Duodenal mucosa (tissue), 2 donors: ENCODE measurements at regions not wholly inside any gene's neighbourhood (a gene's known extent, or its start where the extent isn't known, plus 50 kb on each side); places are given as distances from the start of the nearest gene placed in this dataset.

Experiments
- H3K27ac ChIP-seq: one replicate; pipeline ENCODE4 v1.7.0; 2013; ENCODE audit warnings: low read depth, low read length
- H3K27me3 ChIP-seq, 2 donors: one replicate each; pipeline ENCODE4 v1.7.0; 2013; ENCODE audit warnings: low read length in 2 of 2, control low read depth in 1 of 2; ENCODE audit not compliant: insufficient read depth in 2 of 2, control insufficient read depth in 1 of 2
- H3K36me3 ChIP-seq, 2 donors: one replicate each; pipeline ENCODE4 v1.7.0; 2013; ENCODE audit warnings: low read length in 2 of 2, control low read depth in 1 of 2; ENCODE audit not compliant: insufficient read depth in 2 of 2, control insufficient read depth in 1 of 2
- H3K4me1 ChIP-seq, 2 donors: one replicate each; pipeline ENCODE4 v1.7.0; 2013; ENCODE audit warnings: low read length in 2 of 2, control low read depth in 1 of 2; ENCODE audit not compliant: insufficient read depth in 2 of 2, control insufficient read depth in 1 of 2
- H3K4me3 ChIP-seq, 2 donors: one replicate each; pipeline ENCODE4 v1.7.0; 2013; ENCODE audit warnings: low read length in 2 of 2, low read depth in 1 of 2
- H3K9ac ChIP-seq, 2 donors: one replicate each; pipeline ENCODE4 v1.7.0; 2013; ENCODE audit warnings: low read length in 2 of 2, low read depth in 1 of 2
- H3K9me3 ChIP-seq, 2 donors: one replicate each; pipeline ENCODE4 v1.7.0; 2013; ENCODE audit warnings: low read length in 2 of 2, control low read depth in 1 of 2; ENCODE audit not compliant: control insufficient read depth in 1 of 2

- peaks cover 0 to 4% of the 10 kb centered on the region in 2 donors for H3K4me1 ChIP-seq
- H3K27ac ChIP-seq: no peak overlapping the region
- H3K4me3 ChIP-seq: no peak overlapping the region
- H3K9ac ChIP-seq: no peak overlapping the region
- no peaks in the 10 kb centered on the region for H3K27me3 ChIP-seq
- H3K9me3 ChIP-seq: no peaks in the 10 kb centered on the region
- no peaks in the 10 kb centered on the region for H3K36me3 ChIP-seq
Observed at GRCh38 chr5:54837093-54837492, 148.3 kb downstream of the ESM1 start.

GRCh38 chr5:54835647-54836046, 149.7 kb downstream of the ESM1 start:
- no peak overlapping the region for H3K9ac ChIP-seq
- H3K4me3 ChIP-seq: no peak overlapping the region
- H3K9me3 ChIP-seq: no peaks in the 10 kb centered on the region
- H3K36me3 ChIP-seq: no peaks in the 10 kb centered on the region
- H3K27me3 ChIP-seq: no peaks in the 10 kb centered on the region
- no peak overlapping the region for H3K27ac ChIP-seq
- H3K4me1 ChIP-seq: peaks cover 0 to 4% of the 10 kb centered on the region in 2 donors

DNA sequence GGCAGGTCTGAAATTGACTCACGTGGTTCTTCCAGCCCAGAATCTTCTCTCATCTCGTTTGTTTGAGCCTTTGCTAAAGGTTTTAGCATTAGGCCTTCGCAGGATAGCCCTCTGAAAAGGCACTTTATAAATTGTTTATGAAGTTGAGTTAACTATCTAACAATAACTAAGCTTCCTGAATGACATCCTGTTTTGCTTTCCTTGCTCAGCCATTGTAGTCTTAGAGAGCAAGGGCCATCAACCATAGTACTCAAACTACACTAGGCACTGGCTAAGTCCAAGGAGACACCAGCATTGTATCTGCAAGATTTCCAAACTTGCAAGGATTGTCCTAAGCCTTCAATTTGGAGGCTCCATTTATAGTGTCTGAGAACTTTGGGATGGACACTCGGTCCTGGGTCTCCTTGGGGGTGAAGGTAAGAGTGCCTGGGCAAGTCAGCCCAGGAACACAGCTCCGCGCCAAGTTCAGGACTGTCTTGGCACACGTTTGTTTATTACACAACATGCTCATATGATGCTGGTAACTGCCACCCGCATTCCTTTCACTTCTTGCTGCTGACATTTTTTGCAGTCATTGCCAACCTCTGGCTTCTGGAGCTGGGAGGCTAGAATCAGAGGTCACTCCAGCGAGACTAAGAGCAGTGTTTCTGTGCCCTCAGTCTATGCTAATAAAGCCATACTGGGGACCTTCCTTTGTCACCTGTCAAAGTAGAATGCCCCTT, 151.1 kb downstream of the ESM1 start:
- no peak overlapping the region for H3K4me3 ChIP-seq
- H3K27me3 ChIP-seq: no peaks in the 10 kb centered on the region
- peaks cover 0 to 4% of the 10 kb centered on the region in 2 donors for H3K4me1 ChIP-seq
- H3K27ac ChIP-seq: no peak overlapping the region
- H3K9me3 ChIP-seq: no peaks in the 10 kb centered on the region
- H3K9ac ChIP-seq: no peak overlapping the region
- H3K36me3 ChIP-seq: no peaks in the 10 kb centered on the region

DNA sequence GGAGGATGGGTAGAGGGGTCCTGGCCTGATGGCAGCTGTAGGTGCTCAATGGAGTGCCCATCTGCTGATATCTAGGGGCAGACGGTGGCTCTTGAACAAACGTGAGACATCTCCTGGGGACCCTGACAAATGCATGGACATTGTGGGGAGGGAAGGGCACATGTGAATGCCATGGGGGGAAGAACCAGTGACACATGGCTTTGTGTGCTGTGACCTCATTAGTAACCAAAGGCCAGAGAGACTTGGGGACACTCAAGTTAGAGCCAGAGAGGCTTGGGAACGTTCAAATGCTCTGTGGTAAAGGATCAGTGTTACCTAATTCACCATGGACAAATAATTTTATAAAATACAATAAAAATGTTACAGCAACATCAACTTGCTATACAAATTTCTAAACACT, 151.8 kb downstream of the ESM1 start:
- Histone ChIP-seq H3K36me3 (no peaks in the 10 kb centered on the region), H3K4me1 (peaks cover 0 to 4% of the 10 kb centered on the region in 2 donors), H3K9me3 (no peaks in the 10 kb centered on the region), H3K27ac (no peak overlapping the region), H3K27me3 (no peaks in the 10 kb centered on the region), H3K4me3 (no peak overlapping the region), H3K9ac (no peak overlapping the region)

DNA sequence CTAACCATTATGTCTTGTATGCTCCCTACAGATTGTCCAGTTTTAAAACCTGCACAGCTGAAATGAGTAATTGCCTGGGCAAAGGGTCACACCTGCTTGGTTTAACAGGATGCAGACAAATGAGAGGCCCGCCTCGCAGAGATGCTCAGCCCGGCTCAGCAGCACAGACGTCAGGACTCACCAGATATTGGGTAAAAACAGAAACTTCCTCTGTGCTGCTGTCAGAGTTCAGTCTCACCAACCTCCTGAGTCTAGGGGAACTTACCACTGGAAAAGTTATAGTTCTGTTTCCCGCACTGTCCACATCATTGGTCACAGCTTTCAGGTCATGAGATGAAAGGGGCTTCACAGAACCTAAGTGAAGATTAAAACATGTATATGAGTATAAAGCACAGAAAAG, 152.5 kb downstream of the ESM1 start:
- H3K27me3 ChIP-seq: no peaks in the 10 kb centered on the region
- no peak overlapping the region for H3K4me3 ChIP-seq
- H3K27ac ChIP-seq: no peak overlapping the region
- H3K4me1 ChIP-seq: peaks cover 0 to 4% of the 10 kb centered on the region in 2 donors
- no peaks in the 10 kb centered on the region for H3K36me3 ChIP-seq
- no peak overlapping the region for H3K9ac ChIP-seq
- no peaks in the 10 kb centered on the region for H3K9me3 ChIP-seq

GRCh38 chr5:54832045-54832444, 153.3 kb downstream of the ESM1 start:
- no peak overlapping the region for H3K4me3 ChIP-seq
- H3K36me3 ChIP-seq: no peaks in the 10 kb centered on the region
- H3K27ac ChIP-seq: no peak overlapping the region
- H3K27me3 ChIP-seq: no peaks in the 10 kb centered on the region
- H3K4me1 ChIP-seq: peaks cover 0 to 4% of the 10 kb centered on the region in 2 donors
- H3K9ac ChIP-seq: no peak overlapping the region
- no peaks in the 10 kb centered on the region for H3K9me3 ChIP-seq

GRCh38 chr5:54831233-54831632, 154.2 kb downstream of the ESM1 start:
- no peak overlapping the region for H3K27ac ChIP-seq

GRCh38 chr5:54829676-54830535, 155.5 kb downstream of the ESM1 start:
- Histone ChIP-seq H3K9me3 (no peaks in the 10 kb centered on the region), H3K36me3 (no peaks in the 10 kb centered on the region), H3K9ac (no peak overlapping the region), H3K27ac (no peak overlapping the region), H3K4me1 (no peaks in the 10 kb centered on the region), H3K27me3 (no peaks in the 10 kb centered on the region), H3K4me3 (no peak overlapping the region)

More at GRCh38 chr5:54831233-54831632, 154.2 kb downstream of the ESM1 start:
- no peaks in the 10 kb centered on the region for H3K27me3 ChIP-seq
- H3K9me3 ChIP-seq: no peaks in the 10 kb centered on the region
- no peak overlapping the region for H3K9ac ChIP-seq
- H3K36me3 ChIP-seq: no peaks in the 10 kb centered on the region
- no peak overlapping the region for H3K4me3 ChIP-seq
- peaks cover 0 to 4% of the 10 kb centered on the region in 2 donors for H3K4me1 ChIP-seq

DNA sequence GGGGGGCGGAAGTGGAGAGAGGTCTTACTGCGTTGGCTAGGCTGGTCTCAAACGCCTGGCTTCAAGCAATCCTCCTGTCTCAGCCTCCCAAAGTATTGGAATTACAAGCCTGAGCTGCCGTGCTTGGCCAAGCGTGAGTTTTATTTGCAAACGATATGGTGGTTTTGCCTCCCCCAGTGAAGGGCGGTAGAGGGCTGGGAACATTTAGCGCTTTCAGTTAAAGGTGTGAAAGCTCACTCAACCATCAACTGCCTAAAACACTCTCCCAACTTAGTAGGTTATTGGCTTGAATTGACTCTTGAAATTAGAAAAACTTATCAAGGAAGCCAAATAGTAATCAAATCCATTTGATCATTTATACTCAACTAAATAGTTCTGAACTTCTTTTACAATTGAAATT, 156.3 kb downstream of the ESM1 start:
- no peak overlapping the region for H3K9ac ChIP-seq
- no peaks in the 10 kb centered on the region for H3K27me3 ChIP-seq
- H3K36me3 ChIP-seq: no peaks in the 10 kb centered on the region
- no peak overlapping the region for H3K27ac ChIP-seq
- no peaks in the 10 kb centered on the region for H3K4me1 ChIP-seq
- H3K4me3 ChIP-seq: no peak overlapping the region
- no peaks in the 10 kb centered on the region for H3K9me3 ChIP-seq

DNA sequence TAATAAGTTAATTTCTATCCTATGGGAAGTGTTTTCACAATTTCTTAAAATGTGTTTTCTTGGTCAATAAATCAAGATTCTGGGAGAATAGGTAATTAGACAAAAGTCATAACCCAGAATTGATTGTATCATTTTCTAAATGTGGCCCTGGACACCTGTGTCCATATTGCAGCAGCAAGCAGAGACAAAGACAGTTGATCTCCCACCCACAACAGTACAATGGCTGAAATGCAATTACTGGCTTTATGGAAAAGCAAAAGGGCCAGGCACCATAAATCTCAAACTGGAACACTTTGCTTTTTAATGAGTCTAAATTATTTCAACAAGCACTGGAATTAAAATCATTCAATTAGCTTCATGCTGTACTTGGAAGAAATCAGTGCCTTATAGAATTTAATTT, 157.2 kb downstream of the ESM1 start:
- Histone ChIP-seq H3K36me3 (no peaks in the 10 kb centered on the region), H3K27me3 (no peaks in the 10 kb centered on the region), H3K27ac (no peak overlapping the region), H3K9me3 (no peaks in the 10 kb centered on the region), H3K4me1 (no peaks in the 10 kb centered on the region), H3K9ac (no peak overlapping the region), H3K4me3 (no peak overlapping the region)
